ENCODE measurements at regions not wholly inside any gene's neighbourhood (a gene's known extent, or its start where the extent isn't known, plus 50 kb on each side); places are given as distances from the start of the nearest gene placed in this dataset.

DNA sequence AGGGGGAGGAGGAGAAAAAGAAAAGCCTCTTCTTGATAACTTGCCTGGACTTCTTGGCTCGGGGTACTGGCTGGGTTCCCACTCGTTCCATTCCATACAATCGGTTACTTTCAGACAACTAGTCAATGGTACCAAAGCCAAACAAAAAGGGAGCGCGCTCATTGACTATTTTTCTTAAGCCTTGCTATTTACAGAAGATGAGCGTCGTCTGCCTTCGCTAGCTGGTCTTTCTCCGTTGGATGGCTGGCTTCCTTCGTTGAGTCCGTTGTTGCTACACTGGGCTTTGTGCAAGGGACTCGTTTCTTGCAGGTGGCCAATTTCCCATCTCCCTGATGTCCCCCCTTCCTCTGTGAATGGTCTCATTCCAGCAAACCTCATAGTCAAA, 260.4 kb downstream of the ZNF516 start:
- TF ChIP-seq POLR2A (IDR thresholded peaks at IDR 0.05) (no peak), POLR2AphosphoS5 (IDR thresholded peaks at IDR 0.05) (no peak)
- TF ChIP-seq, protein P1, sequence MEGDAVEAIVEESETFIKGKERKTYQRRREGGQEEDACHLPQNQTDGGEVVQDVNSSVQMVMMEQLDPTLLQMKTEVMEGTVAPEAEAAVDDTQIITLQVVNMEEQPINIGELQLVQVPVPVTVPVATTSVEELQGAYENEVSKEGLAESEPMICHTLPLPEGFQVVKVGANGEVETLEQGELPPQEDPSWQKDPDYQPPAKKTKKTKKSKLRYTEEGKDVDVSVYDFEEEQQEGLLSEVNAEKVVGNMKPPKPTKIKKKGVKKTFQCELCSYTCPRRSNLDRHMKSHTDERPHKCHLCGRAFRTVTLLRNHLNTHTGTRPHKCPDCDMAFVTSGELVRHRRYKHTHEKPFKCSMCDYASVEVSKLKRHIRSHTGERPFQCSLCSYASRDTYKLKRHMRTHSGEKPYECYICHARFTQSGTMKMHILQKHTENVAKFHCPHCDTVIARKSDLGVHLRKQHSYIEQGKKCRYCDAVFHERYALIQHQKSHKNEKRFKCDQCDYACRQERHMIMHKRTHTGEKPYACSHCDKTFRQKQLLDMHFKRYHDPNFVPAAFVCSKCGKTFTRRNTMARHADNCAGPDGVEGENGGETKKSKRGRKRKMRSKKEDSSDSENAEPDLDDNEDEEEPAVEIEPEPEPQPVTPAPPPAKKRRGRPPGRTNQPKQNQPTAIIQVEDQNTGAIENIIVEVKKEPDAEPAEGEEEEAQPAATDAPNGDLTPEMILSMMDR (IDR thresholded peaks at IDR 0.05) = no peak
